DND-41 (cell line): ENCODE measurements at regions not wholly inside any gene's neighbourhood (a gene's known extent, or its start where the extent isn't known, plus 50 kb on each side); places are given as distances from the start of the nearest gene placed in this dataset.

Source experiments
- ATAC-seq: fragments of 200-7000 bp; cut with Tn5 transposase; 3 replicates; pipeline ENCODE4 v1.9.1; 2021; ENCODE audit warnings: low read depth; ENCODE audit not compliant: insufficient read depth
- DNase-seq: peaks from one replicate; pipeline ENCODE4 v3.0.0-alpha.2; 2020
- H2AFZ ChIP-seq: 2 replicates; pipeline ENCODE4 v1.6.0; 2012; ENCODE audit warnings: low read depth, low read length
- H3K27ac ChIP-seq: 2 replicates; pipeline ENCODE4 v1.5.1; 2012; ENCODE audit warnings: low read length, inconsistent platforms
- H3K27me3 ChIP-seq: fragments of 200-600 bp; sonication (generic); 2 replicates; pipeline ENCODE4 v1.6.0; 2012; ENCODE audit warnings: low read length, mild to moderate bottlenecking, inconsistent platforms; ENCODE audit not compliant: insufficient read depth, poor library complexity
- H3K36me3 ChIP-seq: 2 replicates; pipeline ENCODE4 v1.5.1; 2012; ENCODE audit warnings: low read length, inconsistent platforms; ENCODE audit not compliant: insufficient read depth
- H3K4me1 ChIP-seq: 2 replicates; pipeline ENCODE4 v1.5.1; 2012; ENCODE audit warnings: mild to moderate bottlenecking, low read length; ENCODE audit not compliant: insufficient read depth
- H3K4me2 ChIP-seq: 2 replicates; pipeline ENCODE4 v1.6.0; 2012; ENCODE audit warnings: mild to moderate bottlenecking, moderate library complexity, low read length, inconsistent platforms; ENCODE audit not compliant: insufficient read depth
- H3K4me3 ChIP-seq, 2 experiments: fragments of 200-600 bp in 1 of 2; shearing (Covaris generic) in 1 of 2; 2 replicates each; pipeline ENCODE4 v1.5.1; 2012 to 2016; ENCODE audit warnings: inconsistent platforms in 2 of 2, low read length in 2 of 2, mild to moderate bottlenecking in 2 of 2, low read depth in 1 of 2, moderate library complexity in 1 of 2
- H3K79me2 ChIP-seq: 2 replicates; pipeline ENCODE4 v1.6.0; 2012; ENCODE audit warnings: low read length, inconsistent platforms; ENCODE audit not compliant: insufficient read depth
- H3K9ac ChIP-seq: 2 replicates; pipeline ENCODE4 v1.6.0; 2012; ENCODE audit warnings: low read depth, mild to moderate bottlenecking, inconsistent platforms, low read length, moderate library complexity
- H3K9me3 ChIP-seq: 2 replicates; pipeline ENCODE4 v1.5.1; 2012; ENCODE audit warnings: low read length, moderate library complexity, mild to moderate bottlenecking, inconsistent platforms; ENCODE audit not compliant: insufficient read depth, severe bottlenecking
- H4K20me1 ChIP-seq: 2 replicates; pipeline ENCODE4 v1.6.0; 2012; ENCODE audit warnings: low read length; ENCODE audit not compliant: insufficient read depth
- EZH2 ChIP-seq: IDR thresholded peaks from 3 replicates; pipeline ENCODE4 v1.6.1; 2012; ENCODE audit warnings: borderline replicate concordance, low read depth, mild to moderate bottlenecking, moderate library complexity, low read length, inconsistent platforms; ENCODE audit not compliant: severe bottlenecking
- TF ChIP-seq, protein P1 (sequence below): IDR thresholded peaks from 2 replicates; pipeline ENCODE4 v1.5.1; 2012; ENCODE audit warnings: borderline replicate concordance, low read length, moderate library complexity, mild to moderate bottlenecking; ENCODE audit not compliant: poor library complexity, severe bottlenecking; ENCODE audit errors: extremely low read depth

DNA sequence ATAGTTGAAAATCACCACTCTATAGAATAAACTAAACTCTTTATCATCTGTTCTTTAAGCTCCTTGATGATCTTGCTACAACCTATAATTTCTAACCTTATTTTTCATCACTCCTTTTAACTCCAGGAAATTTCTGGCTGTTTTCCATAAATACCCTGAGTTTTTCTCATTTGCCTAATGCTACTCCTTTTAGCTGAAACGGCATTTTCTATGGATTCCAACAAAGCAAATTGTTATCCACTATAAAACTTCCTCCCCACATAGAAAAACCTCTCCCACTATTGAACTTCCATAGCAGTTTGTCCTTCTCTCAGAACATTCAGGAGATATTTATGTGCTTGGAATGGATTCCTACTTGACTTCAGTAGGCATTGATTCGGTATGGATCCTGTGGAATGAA, 122.8 kb downstream of the SLC41A2 start:
- H3K9ac ChIP-seq = no peak overlapping the region
- no peaks in the 10 kb centered on the region for H3K4me1 ChIP-seq
- no peaks in the 10 kb centered on the region for H3K9me3 ChIP-seq
- no peaks in the 10 kb centered on the region for H3K79me2 ChIP-seq
- TF ChIP-seq, protein P1, sequence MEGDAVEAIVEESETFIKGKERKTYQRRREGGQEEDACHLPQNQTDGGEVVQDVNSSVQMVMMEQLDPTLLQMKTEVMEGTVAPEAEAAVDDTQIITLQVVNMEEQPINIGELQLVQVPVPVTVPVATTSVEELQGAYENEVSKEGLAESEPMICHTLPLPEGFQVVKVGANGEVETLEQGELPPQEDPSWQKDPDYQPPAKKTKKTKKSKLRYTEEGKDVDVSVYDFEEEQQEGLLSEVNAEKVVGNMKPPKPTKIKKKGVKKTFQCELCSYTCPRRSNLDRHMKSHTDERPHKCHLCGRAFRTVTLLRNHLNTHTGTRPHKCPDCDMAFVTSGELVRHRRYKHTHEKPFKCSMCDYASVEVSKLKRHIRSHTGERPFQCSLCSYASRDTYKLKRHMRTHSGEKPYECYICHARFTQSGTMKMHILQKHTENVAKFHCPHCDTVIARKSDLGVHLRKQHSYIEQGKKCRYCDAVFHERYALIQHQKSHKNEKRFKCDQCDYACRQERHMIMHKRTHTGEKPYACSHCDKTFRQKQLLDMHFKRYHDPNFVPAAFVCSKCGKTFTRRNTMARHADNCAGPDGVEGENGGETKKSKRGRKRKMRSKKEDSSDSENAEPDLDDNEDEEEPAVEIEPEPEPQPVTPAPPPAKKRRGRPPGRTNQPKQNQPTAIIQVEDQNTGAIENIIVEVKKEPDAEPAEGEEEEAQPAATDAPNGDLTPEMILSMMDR = no peak
- no peak for TF ChIP-seq EZH2
- no peak overlapping the region for H3K27ac ChIP-seq
- H4K20me1 ChIP-seq = no peaks in the 10 kb centered on the region
- no peak for ATAC-seq
- no peak overlapping the region for H2AFZ ChIP-seq
- no peaks in the 10 kb centered on the region for H3K36me3 ChIP-seq
- H3K27me3 ChIP-seq = no peaks in the 10 kb centered on the region
- no peak overlapping the region for H3K4me2 ChIP-seq
- no peak for DNase-seq
- H3K4me3 ChIP-seq = no peak overlapping the region

DNA sequence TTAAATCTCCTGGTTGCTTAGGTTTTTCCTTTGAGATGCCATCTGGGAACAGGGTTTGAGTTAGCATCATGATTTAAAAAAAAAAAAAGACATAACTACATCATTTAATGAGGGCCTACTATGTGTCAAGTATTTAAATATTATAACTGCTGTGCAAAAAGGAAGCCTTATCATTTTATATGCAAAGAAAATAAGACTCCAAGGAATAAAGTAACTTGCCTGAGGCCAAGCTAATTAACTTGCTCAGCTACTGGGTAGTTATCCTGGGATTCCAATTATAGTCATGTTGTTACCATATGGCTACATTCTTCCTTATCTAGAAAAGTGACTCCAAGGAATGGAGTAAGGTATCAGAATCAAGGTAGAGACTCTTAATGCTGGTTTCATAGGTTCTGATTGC, 123.5 kb downstream of the SLC41A2 start:
- Histone ChIP-seq H3K79me2 (no peaks in the 10 kb centered on the region), H3K4me2 (no peak overlapping the region), H3K4me3 (no peak overlapping the region), H3K27me3 (no peaks in the 10 kb centered on the region), H3K36me3 (no peaks in the 10 kb centered on the region), H3K4me1 (no peaks in the 10 kb centered on the region), H3K9ac (no peak overlapping the region), H3K9me3 (no peaks in the 10 kb centered on the region), H4K20me1 (no peaks in the 10 kb centered on the region), H2AFZ (no peak overlapping the region), H3K27ac (no peak overlapping the region)
- no peak for DNase-seq
- no peak for TF ChIP-seq EZH2
- TF ChIP-seq, protein P1 = no peak
- ATAC-seq = no peak

DNA sequence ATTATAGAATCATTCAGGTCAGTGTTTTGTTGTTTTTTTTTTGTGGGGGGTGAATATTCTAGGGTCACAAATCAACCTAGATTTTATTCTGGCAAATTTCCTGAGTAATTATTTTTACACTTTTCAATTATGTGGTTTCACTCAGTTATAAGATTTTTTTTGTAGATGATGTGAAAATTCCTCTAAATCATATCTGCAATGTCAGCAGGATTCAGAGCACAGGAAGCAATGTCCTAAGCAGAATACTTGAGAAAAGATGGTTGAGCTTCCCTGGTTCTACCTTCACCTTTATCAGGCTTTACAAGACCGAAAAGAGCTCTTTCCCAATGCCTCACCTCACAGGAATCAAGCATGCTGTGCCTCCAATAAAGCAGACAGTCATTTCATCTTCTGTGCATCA, 124.3 kb downstream of the SLC41A2 start:
- H3K27me3 ChIP-seq = no peaks in the 10 kb centered on the region
- no peak for DNase-seq
- H3K36me3 ChIP-seq = no peaks in the 10 kb centered on the region
- no peaks in the 10 kb centered on the region for H3K4me1 ChIP-seq
- H3K4me2 ChIP-seq = no peak overlapping the region
- no peaks in the 10 kb centered on the region for H4K20me1 ChIP-seq
- H3K79me2 ChIP-seq = no peaks in the 10 kb centered on the region
- H3K4me3 ChIP-seq = no peak overlapping the region
- H3K27ac ChIP-seq = no peak overlapping the region
- no peaks in the 10 kb centered on the region for H3K9me3 ChIP-seq
- no peak overlapping the region for H2AFZ ChIP-seq
- no peak overlapping the region for H3K9ac ChIP-seq
- TF ChIP-seq, protein P1 = no peak
- TF ChIP-seq EZH2 = no peak
- no peak for ATAC-seq

DNA sequence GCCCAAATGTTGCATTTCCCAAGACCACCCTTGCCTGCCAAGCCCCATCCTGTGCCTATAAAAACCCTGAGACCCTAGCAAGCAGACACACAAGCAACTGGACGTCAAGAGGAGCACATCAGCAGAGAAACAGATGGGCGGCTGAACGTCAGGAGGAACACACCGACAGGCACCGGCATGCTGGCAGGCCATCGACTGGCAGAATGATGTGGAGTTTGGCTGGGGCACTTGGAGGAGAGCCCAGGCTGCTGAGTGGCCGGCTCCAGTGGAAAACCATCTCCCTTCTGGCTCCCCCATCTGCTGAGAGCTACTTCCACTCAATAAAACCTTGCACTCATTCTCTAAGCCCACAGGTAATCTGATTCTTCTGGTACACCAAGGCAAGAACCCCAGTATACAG, 130.1 kb downstream of the SLC41A2 start:
- Histone ChIP-seq H4K20me1 (no peaks in the 10 kb centered on the region), H3K27ac (no peak overlapping the region), H3K9me3 (peaks cover 22% of the 10 kb centered on the region), H3K27me3 (no peaks in the 10 kb centered on the region), H3K4me2 (no peak overlapping the region), H3K79me2 (no peaks in the 10 kb centered on the region), H3K36me3 (no peaks in the 10 kb centered on the region), H3K9ac (no peak overlapping the region), H3K4me1 (no peaks in the 10 kb centered on the region), H2AFZ (no peak overlapping the region), H3K4me3 (no peak overlapping the region)
- TF ChIP-seq, protein P1 = no peak
- TF ChIP-seq EZH2 = no peak
- DNase-seq (no peak), ATAC-seq (no peak)
